GM21515 (cell line): ENCODE measurements at regions not wholly inside any gene's neighbourhood (a gene's known extent, or its start where the extent isn't known, plus 50 kb on each side); places are given as distances from the start of the nearest gene placed in this dataset.
"Not testable (repeated sequence)": the region's sequence is repeated elsewhere in the genome, so short reads cannot be mapped to it uniquely, and the experiment has no call there.

Experiments
- ATAC-seq: cut with Tn5 transposase; IDR thresholded peaks from one replicate; pipeline ENCODE4 v1.9.1; 2021; ENCODE audit not compliant: unreplicated experiment

- ATAC-seq: no peak
These were observed 423.7 kb downstream of the BRD1 start for GRCh38 chr22:49404020-49404419.

DNA sequence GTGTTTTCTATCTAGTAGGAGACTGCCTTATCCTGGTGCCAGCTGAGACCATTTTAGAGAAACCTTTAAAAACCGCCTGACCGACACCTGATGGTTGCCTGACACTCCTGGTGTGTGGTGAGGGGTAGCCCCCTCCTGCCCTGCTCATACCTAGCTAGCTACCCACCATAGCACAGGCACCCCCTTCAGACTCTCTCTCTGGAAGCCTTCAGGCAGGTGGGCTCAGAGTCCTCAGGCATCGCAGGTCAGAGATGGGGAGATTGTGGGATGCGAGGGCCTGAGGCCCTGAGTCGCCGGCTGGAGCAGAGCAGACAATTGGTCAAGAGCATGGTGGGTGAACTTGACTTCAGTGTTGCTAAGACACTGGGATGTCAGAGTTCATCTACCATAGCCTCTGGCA is 424.6 kb downstream of the BRD1 start:
- ATAC-seq: no peak

GRCh38 chr22:49402169-49402568 is 425.5 kb downstream of the BRD1 start:
- no peak for ATAC-seq

DNA sequence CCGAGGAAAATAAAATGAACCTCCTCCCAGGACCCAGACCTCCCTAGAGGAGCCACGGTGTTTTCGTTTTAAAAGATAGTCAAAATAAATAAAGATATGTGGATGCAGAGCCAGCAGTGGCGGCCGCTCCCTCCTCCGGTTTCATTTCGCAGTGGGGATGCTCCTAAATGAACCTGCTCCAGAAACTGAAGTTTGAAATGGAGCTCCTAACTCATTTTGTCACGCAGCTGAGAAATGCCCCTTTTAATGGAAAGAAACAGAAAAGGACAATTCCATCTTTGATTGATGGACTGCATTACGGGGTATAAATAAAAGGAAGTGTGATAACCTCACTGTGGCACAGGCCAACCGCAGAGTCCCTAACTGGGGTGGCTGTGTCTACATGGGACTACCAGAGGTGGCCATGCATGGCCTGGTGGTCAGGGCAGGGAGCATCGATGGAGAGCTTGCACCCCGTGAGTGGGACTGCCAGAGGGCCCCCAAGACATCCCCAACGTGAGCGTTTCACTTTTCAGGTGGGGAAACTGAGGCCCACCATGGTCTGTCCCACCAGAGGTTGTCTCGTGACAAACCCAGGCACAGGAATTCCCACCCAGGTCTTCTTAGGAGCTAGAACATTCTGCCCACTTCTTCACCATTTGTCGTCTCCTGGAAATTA is 426.6 kb downstream of the BRD1 start:
- no peak for ATAC-seq

- no peak for ATAC-seq
These were observed 427.3 kb downstream of the BRD1 start for GRCh38 chr22:49400136-49400940.

GRCh38 chr22:49398646-49399045 is 429.0 kb downstream of the BRD1 start:
- ATAC-seq: no peak

GRCh38 chr22:49398115-49398514 is 429.6 kb downstream of the BRD1 start:
- ATAC-seq: no peak

DNA sequence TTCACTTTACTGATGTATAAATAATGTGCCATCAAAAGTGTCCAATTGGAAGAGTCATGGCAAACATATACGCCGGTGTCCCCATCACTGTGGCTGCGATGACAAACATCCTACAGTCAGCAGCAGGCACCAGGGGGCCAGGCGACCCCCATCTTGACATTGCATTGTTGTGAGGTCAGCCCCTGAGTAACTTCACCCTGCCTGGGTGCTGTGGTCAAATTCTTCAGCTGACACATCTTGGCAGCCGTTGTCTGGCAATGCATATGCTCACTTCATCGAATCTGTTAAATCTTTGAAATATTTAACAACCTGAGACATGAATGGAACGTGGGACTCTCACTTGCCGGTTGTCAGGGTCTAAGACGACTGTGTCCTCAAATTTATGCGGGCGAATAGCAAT is 430.9 kb downstream of the BRD1 start:
- ATAC-seq: no peak

DNA sequence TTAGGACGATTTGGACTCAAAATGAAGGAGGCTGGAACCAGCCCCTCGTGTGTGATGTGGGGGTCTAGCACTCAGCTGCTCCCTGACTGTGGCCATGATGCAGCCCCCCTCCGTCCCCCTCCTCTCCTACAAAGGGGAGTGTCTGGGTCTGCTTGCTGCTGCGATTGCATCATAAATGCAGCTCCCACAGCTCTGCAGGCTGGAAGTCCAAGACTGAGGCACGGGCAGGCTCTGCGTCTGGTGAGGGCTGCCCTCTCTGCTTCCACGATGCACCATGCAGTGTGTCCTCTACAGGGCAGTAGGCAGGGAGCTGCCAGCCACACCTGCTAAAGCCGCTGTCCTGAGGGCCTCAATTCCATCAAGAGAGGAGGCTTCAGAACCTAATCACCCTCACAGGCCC is 432.1 kb downstream of the BRD1 start:
- no peak for ATAC-seq

DNA sequence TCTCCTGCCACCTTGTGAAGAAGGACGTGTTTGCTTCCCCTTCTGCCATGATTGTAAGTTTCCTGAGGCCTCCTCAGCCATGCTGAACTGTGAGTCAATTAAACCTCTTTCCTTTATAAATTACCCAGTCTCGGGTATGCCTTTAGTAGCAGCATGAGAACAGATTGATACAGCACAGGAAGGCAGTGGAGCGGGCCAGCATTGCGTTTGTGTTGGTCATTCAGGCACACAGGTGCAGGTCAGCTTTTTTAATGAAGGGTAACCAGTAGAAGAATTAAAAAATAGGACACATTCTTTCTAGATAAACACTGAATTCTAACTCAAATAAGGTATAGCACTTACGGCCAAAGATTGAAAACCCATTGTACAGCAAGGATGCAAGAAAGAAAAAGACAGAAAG is 432.6 kb downstream of the BRD1 start:
- not testable (repeated sequence) for ATAC-seq

DNA sequence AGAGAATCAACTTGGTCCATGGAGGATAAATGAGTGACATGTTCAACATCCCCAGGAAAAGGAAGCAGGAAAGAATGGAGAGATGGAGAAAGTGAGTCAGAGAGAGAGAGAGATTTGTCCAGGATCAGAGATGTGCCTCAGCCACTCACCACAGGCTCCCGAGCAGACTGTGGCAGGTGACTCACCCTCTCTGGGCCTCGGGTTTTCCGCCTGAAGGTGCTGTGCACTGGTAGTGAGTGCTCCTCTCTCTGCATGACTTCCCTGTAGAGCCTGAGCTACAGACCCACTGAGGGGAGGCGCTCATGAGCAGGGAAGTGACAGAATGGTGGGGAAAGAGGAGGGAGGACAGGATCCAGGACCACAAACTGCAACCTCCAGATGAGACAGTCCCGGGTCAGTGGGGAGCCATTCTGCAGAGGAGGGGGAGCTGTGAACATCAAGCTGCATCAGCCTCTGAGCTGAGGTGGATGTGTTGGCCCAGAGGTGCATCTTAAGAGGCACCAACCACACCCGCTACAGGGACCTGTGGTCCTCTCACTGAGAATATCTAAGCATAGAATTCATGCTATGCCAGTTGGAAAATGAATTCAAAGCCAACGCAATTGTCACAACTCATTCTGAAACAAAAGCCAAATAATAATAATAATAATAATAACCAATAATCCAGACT is 433.4 kb downstream of the BRD1 start:
- no peak for ATAC-seq

DNA sequence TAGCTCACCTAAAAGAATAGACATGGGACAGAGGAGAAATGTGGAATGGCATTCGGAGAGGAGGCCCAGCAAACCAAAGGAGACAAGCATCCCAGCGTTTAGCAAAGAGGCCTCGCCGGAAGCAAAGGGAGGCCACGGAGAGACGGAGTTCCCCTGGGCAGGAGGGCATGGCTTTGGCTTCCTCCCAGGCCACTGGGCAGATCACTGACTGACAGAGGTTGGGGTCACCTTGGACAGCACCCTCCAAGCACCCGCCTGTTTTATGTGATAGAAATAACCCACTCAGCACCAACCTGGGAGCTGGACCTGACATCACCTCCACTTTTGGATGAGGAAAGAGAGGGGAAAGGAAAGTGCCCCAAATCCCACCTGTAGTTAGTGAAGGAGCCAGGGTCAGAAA is 434.1 kb downstream of the BRD1 start:
- ATAC-seq: no peak

- no peak for ATAC-seq
These were observed 434.7 kb downstream of the BRD1 start for GRCh38 chr22:49392841-49393510.

- no peak for ATAC-seq
These were observed 435.4 kb downstream of the BRD1 start for GRCh38 chr22:49392247-49392646.

GRCh38 chr22:49391436-49391835 is 436.2 kb downstream of the BRD1 start:
- no peak for ATAC-seq

DNA sequence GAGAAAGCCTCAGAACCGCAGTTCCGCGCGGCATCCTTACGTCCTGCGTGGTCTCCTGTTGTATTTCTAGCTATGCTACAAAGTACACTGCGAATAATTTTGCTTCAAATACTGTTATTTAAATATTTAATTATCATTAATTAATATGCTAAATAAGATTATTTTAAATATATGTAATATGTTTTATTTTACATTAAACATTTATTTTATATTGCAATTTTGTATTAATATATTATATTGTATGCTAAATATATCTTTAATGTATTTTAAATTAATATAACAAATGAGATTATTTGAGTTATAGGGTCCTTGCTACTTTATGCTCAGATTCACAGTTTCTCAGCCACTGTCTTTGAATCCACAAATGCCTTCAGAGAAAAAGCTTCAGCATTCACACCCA is 436.7 kb downstream of the BRD1 start:
- no peak for ATAC-seq

- ATAC-seq: not testable (repeated sequence)
These were observed 443.8 kb downstream of the BRD1 start for GRCh38 chr22:49383909-49384308.

GRCh38 chr22:49382451-49382735 is 445.3 kb downstream of the BRD1 start:
- ATAC-seq: no peak

DNA sequence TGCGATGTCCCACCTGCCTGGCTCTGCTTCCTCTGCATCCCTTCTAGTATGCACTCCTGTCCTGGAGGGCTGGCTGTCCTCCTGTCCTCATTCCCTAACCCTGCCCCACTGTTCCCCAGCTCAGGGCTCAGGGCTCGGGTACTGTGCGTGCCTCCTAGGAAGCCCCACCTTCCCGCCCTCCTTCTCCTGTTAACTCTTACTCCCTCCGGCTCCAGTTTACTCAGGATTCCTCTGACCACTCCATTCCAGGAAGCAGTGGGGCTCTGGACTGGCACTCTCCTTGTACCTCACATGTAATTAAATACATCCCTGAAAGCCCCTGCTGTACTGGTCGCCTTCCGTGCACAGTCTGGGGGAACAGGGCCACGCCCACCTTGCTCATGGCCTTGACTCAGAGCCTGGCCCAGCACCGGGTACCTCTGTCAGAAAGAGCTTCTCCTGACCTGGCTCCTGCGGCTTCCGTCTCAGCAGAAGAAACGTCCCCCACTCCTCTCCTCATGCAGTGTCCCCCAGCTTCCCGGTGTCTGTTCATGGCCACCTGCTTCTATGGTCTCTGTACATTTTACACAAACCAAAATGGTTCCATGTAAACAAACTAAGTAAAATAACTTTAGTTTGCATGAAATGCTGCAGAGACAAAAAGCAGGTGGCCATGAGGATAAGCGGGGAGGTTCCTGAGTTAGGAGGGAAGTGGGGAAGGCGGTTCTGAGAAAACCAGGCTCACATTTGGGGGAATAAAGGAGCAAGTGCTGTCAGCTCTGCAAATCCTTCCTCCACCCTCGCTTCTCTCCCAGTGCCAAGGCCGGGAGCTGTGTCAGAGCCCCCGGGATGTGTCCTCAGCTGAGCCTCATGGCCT is 445.9 kb downstream of the BRD1 start:
- no peak for ATAC-seq

- no peak for ATAC-seq
These were observed 446.9 kb downstream of the BRD1 start for GRCh38 chr22:49380828-49381114.
